HG02938 (cell line): ENCODE measurements at regions not wholly inside any gene's neighbourhood (a gene's known extent, or its start where the extent isn't known, plus 50 kb on each side); places are given as distances from the start of the nearest gene placed in this dataset.
"Not testable (repeated sequence)": the region's sequence is repeated elsewhere in the genome, so short reads cannot be mapped to it uniquely, and the experiment has no call there.

Experiments
- ATAC-seq: cut with Tn5 transposase; IDR thresholded peaks from one replicate; pipeline ENCODE4 v1.9.1; 2021; ENCODE audit warnings: mild to moderate bottlenecking, moderate library complexity; ENCODE audit not compliant: unreplicated experiment

- no peak for ATAC-seq
Observed at GRCh38 chr21:15932726-15933125, 202.9 kb downstream of the USP25 start.

- ATAC-seq, result no peak
Observed at GRCh38 chr21:15935530-15935929, 205.7 kb downstream of the USP25 start.

GRCh38 chr21:15943009-15943666 lies 213.4 kb downstream of the USP25 start:
- no peak for ATAC-seq

- no peak for ATAC-seq
Observed at GRCh38 chr21:15947677-15948076, 217.9 kb downstream of the USP25 start.

- ATAC-seq, result no peak
Observed at GRCh38 chr21:15953551-15954116, 223.9 kb downstream of the USP25 start.

GRCh38 chr21:15964236-15964855 lies 234.6 kb downstream of the USP25 start:
- no peak for ATAC-seq

GRCh38 chr21:15966231-15966630 lies 236.4 kb downstream of the USP25 start:
- no peak for ATAC-seq

- ATAC-seq, result no peak
Observed at GRCh38 chr21:15966651-15967050, 236.9 kb downstream of the USP25 start.

- ATAC-seq, result no peak
Observed at GRCh38 chr21:15967661-15968060, 237.9 kb downstream of the USP25 start.

- no peak for ATAC-seq
Observed at GRCh38 chr21:15968776-15969310, 239.1 kb downstream of the USP25 start.

GRCh38 chr21:15976807-15977206 lies 247.0 kb downstream of the USP25 start:
- no peak for ATAC-seq

GRCh38 chr21:15978215-15978738 lies 248.5 kb downstream of the USP25 start:
- no peak for ATAC-seq

- ATAC-seq, result not testable (repeated sequence)
Observed at GRCh38 chr21:15979493-15979892, 249.7 kb downstream of the USP25 start.

GRCh38 chr21:15986277-15986676 lies 256.5 kb downstream of the USP25 start:
- ATAC-seq, result no peak

GRCh38 chr21:15992171-15992570 lies 262.4 kb downstream of the USP25 start:
- ATAC-seq, result no peak

- ATAC-seq, result no peak
Observed at GRCh38 chr21:15993951-15994350, 264.2 kb downstream of the USP25 start.

- ATAC-seq, result no peak
Observed at GRCh38 chr21:15999741-16000140, 270.0 kb downstream of the USP25 start.

- no peak for ATAC-seq
Observed at GRCh38 chr21:16002874-16003466, 273.2 kb downstream of the USP25 start.

GRCh38 chr21:16004086-16004485 lies 274.3 kb downstream of the USP25 start:
- ATAC-seq, result no peak

- no peak for ATAC-seq
Observed at GRCh38 chr21:16004523-16004922, 274.7 kb downstream of the USP25 start.

GRCh38 chr21:16005996-16006395 lies 276.2 kb downstream of the USP25 start:
- ATAC-seq, result no peak

GRCh38 chr21:16007943-16008342 lies 278.2 kb downstream of the USP25 start:
- ATAC-seq, result no peak
